Transverse colon (tissue), 4 donors: ENCODE measurements at regions not wholly inside any gene's neighbourhood (a gene's known extent, or its start where the extent isn't known, plus 50 kb on each side); places are given as distances from the start of the nearest gene placed in this dataset.

ENCODE experiments used
- DNase-seq: peaks from one replicate; pipeline ENCODE4 v3.0.0-alpha.2; 2019
- H3K27ac ChIP-seq, 4 donors: fragments of 200-600 bp; sonication (generic); 2 replicates each; pipeline ENCODE4 v1.5.1; 2016 to 2018; ENCODE audit warnings: inconsistent platforms in 4 of 4
- H3K27me3 ChIP-seq: fragments of 200-600 bp; sonication (generic); 2 replicates; pipeline ENCODE4 v1.5.1; 2017; ENCODE audit warnings: inconsistent platforms
- H3K36me3 ChIP-seq, 4 donors: fragments of 200-600 bp; sonication (generic); 2 replicates each; pipeline ENCODE4 v1.5.1; 2017 to 2019; ENCODE audit warnings: inconsistent platforms in 4 of 4
- H3K4me1 ChIP-seq, 4 donors: fragments of 200-600 bp; sonication (generic); 2 replicates each; pipeline ENCODE4 v1.5.1; 2017 to 2020; ENCODE audit warnings: inconsistent platforms in 4 of 4
- H3K4me3 ChIP-seq, 4 donors: fragments of 200-600 bp; sonication (generic); 1 replicate in 1 of 4; 2 replicates in 3 of 4; pipeline versions ENCODE4 v1.5.1 to v1.6.1; 2017 to 2019; ENCODE audit warnings: inconsistent platforms in 4 of 4
- H3K9me3 ChIP-seq, 2 donors: fragments of 200-600 bp; sonication (generic); 2 replicates each; pipeline ENCODE4 v1.5.1; 2017 to 2019; ENCODE audit warnings: inconsistent platforms in 2 of 2
- EP300 ChIP-seq: sonication (generic); formaldehyde crosslinking; IDR thresholded peaks from one replicate; pipeline ENCODE4 v1.6.1; 2017; ENCODE audit warnings: antibody characterized with exemption, low read depth
- POLR2A ChIP-seq: fragments of 450-650 bp; IDR thresholded peaks from one replicate; pipeline ENCODE4 v1.6.1; 2016; ENCODE audit warnings: antibody characterized with exemption, mild to moderate bottlenecking, moderate library complexity
- POLR2AphosphoS5 ChIP-seq, 3 donors: sonication (generic); formaldehyde crosslinking; IDR thresholded peaks; one replicate each; pipeline ENCODE4 v1.6.1; 2016; ENCODE audit warnings: antibody characterized with exemption in 3 of 3
- WGBS, 2 donors: methylation state at CpG; one replicate each; pipeline ENCODE4 v1.1.5; 2018; ENCODE audit warnings: low coverage in 1 of 2; 5-methylcytosine and 5-hydroxymethylcytosine counted together
- in situ Hi-C, 4 donors: fragments of 200-750 bp; cut with MboI; loops; one replicate each; pipeline versions ENCODE4 v1.15.0 to v1.15.1; 2017; ENCODE audit warnings: low sequenced_read_pairs in 3 of 4, low pct_ligation_motif_present in 1 of 4, low pct_unique_long_range_greater_than_20kb in 1 of 4
- intact Hi-C: fragments of 100-400 bp; cut with DNase I; formaldehyde crosslinking; loops from one replicate; pipeline ENCODE4 v1.15.1; 2023; ENCODE audit warnings: low total_unique reads
- TF ChIP-seq, protein P1 (sequence below), 5 experiments: fragments of 200-600 bp in 3 of 5; fragments of 450-650 bp in 2 of 5; sonication (generic) in 3 of 5; IDR thresholded peaks; 1 replicate in 2 of 5; 2 replicates in 3 of 5; pipeline ENCODE4 v1.5.1; 2016 to 2017; ENCODE audit warnings: antibody characterized with exemption in 5 of 5, inconsistent platforms in 3 of 5, mild to moderate bottlenecking in 2 of 5, moderate library complexity in 1 of 5

DNA sequence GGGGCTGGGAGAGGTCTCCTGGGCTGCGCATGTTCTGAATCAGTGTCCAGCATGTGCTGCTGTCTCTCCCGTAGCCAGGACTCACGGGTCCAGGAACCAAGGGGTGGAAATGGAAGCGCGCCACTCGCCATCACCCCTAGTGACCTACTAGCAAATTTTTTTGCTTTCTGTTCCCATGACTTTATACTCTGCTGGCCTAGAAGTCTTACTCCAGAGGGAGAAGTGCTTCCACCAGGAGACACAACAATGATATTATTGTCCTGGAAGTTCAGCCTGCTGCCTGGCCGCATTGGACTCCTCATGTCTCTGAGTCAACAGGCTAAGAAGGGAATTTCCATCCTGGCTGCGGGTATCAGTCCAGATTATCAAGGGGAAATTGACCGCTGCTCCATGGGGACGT, 729.7 kb downstream of the BRD1 start:
- Histone ChIP-seq H3K27ac (no peak overlapping the region), H3K4me3 (no peak overlapping the region), H3K36me3 (no peaks in the 10 kb centered on the region), H3K4me1 (no peaks in the 10 kb centered on the region), H3K9me3 (no peaks in the 10 kb centered on the region), H3K27me3 (no peaks in the 10 kb centered on the region)
- in situ Hi-C loops (no loop called here), intact Hi-C loops (no loop called here)
- TF ChIP-seq EP300 (no peak), POLR2AphosphoS5 (IDR thresholded peaks at IDR 0.05) (no peak), POLR2A (no peak)
- TF ChIP-seq, protein P1, sequence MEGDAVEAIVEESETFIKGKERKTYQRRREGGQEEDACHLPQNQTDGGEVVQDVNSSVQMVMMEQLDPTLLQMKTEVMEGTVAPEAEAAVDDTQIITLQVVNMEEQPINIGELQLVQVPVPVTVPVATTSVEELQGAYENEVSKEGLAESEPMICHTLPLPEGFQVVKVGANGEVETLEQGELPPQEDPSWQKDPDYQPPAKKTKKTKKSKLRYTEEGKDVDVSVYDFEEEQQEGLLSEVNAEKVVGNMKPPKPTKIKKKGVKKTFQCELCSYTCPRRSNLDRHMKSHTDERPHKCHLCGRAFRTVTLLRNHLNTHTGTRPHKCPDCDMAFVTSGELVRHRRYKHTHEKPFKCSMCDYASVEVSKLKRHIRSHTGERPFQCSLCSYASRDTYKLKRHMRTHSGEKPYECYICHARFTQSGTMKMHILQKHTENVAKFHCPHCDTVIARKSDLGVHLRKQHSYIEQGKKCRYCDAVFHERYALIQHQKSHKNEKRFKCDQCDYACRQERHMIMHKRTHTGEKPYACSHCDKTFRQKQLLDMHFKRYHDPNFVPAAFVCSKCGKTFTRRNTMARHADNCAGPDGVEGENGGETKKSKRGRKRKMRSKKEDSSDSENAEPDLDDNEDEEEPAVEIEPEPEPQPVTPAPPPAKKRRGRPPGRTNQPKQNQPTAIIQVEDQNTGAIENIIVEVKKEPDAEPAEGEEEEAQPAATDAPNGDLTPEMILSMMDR (IDR thresholded peaks at IDR 0.05): no peak
- DNase-seq: no peak
- 79% methylated on average over 10 of the region's 10 CpGs; no CpG with 5 or more reads in 1 of the 2 donors for WGBS, 2 donors

DNA sequence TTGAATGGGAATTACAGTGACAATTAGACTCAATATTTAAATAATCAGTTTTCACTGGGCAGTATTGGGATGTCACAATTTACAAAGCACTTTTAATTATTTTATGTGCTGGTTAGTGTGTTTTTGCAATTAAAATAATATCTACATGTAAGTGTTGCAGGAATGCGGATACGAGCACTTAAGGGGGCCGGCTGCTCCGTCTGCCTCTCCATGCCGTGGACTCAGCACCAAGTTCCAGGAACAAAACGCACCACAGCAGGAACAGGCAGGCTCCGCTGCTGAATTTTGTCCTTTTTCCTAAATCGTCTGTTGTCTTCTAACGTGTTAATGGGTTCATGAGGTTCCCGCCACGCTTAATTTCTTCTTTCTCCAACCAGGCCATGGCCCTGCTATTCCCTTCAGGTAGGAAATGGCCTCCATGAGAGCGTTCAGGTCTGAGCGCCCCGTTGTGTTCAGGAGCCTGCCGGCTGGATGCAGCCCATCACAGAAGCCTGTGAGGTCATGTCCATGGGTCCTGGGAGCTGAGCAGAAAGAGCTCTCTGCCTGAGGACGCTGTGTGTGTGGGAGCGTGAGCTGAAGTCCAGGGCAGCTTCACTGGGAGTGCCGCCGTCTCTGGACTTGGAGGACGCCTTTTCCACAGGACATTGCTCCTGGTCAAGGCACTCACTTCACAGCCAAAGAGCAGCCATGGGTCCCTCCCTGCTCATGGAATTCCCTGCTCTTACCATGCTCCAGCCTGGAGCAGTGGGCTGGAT, 730.3 kb downstream of the BRD1 start:
- intact Hi-C loops: no loop called here
- in situ Hi-C loops: no loop called here
- Histone ChIP-seq H3K9me3 (no peaks in the 10 kb centered on the region), H3K27me3 (no peaks in the 10 kb centered on the region), H3K36me3 (no peaks in the 10 kb centered on the region), H3K4me3 (no peak overlapping the region), H3K27ac (no peak overlapping the region), H3K4me1 (no peaks in the 10 kb centered on the region)
- TF ChIP-seq POLR2AphosphoS5 (IDR thresholded peaks at IDR 0.05): no peak
- no peak for TF ChIP-seq EP300
- DNase-seq: no peak
- 82 to 85% methylated on average over 2 to 20 of the region's 20 CpGs for WGBS, 2 donors

DNA sequence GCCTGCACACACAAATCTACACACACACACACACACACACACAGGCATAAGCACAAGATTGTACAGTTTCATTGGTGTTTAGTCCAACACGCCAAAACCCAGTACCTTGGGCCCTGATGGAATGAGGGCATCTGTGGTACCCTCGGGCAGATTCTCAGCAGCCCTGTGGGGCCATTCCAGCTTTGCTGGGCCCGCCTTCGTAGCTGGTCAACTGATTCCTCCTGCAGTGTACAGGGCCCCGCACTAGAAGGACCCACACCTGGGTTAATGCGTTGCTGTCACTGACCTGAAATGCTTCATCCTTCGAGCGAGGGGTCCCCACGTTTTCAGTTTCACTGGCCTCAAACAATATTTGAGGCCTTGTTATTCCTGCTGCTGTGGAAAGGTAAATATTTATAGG, 731.2 kb downstream of the BRD1 start:
- WGBS, 2 donors: 75 to 87% methylated on average over 4 to 9 of the region's 9 CpGs
- Histone ChIP-seq H3K27ac (no peak overlapping the region), H3K4me1 (no peaks in the 10 kb centered on the region), H3K4me3 (no peak overlapping the region), H3K36me3 (no peaks in the 10 kb centered on the region), H3K9me3 (no peaks in the 10 kb centered on the region), H3K27me3 (no peaks in the 10 kb centered on the region)
- in situ Hi-C loops: no loop called here
- TF ChIP-seq EP300: no peak
- no peak for TF ChIP-seq POLR2AphosphoS5 (IDR thresholded peaks at IDR 0.05)
- TF ChIP-seq POLR2A: no peak
- TF ChIP-seq, protein P1 (IDR thresholded peaks at IDR 0.05): no peak
- no peak for DNase-seq
- intact Hi-C loops: no loop called here

DNA sequence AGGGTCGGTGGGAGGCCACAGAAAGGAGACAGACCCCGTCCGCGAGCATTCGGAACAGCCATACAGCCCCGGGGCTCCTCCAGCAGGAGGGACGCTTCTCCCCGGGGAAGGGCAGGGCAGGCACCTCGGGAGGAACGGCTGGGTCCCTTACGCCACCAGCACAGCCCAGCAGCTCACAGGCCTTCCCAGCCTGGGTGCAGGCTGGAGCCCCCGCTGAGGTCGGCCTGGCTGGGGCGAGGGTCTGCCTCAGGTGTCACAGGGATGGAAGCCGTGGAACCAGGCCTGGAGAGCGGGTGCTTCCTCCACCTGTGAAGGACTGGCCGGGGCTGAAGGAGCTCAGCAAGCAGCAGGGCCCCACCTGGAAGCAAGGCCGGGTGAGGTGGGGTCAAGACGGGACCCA, 732.3 kb downstream of the BRD1 start:
- DNase-seq: no peak
- no peaks in the 10 kb centered on the region for H3K36me3 ChIP-seq
- no peak overlapping the region for H3K27ac ChIP-seq
- TF ChIP-seq POLR2AphosphoS5 (IDR thresholded peaks at IDR 0.05): no peak
- TF ChIP-seq EP300: no peak
- TF ChIP-seq, protein P1 (IDR thresholded peaks at IDR 0.05): no peak
- no peak for TF ChIP-seq POLR2A
- no peak overlapping the region for H3K4me3 ChIP-seq
- intact Hi-C loops (no loop called here), in situ Hi-C loops (no loop called here)
- H3K4me1 ChIP-seq: no peaks in the 10 kb centered on the region
- WGBS, 2 donors: 83% methylated on average over 19 of the region's 19 CpGs; no CpG with 5 or more reads in 1 of the 2 donors
- H3K27me3 ChIP-seq: no peaks in the 10 kb centered on the region
- H3K9me3 ChIP-seq: no peaks in the 10 kb centered on the region

DNA sequence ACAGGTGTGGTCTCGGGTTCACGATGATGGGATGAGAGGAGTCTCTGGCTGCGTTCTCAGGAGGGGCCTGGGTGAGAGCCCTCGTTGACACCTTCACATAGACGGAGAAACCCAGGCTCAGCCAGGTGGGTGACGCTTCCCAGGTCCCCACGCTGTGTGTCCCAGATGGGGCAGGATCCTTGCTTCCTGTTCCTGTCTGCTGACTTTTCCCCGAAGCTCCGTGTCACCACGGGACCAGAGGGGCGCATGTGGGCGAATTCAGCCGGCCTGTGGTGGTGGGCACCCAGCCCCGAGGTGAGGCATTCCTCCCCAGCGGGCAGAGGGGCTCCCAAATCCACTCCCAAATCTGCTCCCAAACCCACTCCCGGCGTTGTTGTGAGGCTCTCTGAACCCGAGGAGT, 732.8 kb downstream of the BRD1 start:
- intact Hi-C loops (no loop called here), in situ Hi-C loops (no loop called here)
- Histone ChIP-seq H3K4me1 (no peaks in the 10 kb centered on the region), H3K27me3 (no peaks in the 10 kb centered on the region), H3K4me3 (no peak overlapping the region), H3K36me3 (no peaks in the 10 kb centered on the region), H3K9me3 (no peaks in the 10 kb centered on the region), H3K27ac (no peak overlapping the region)
- WGBS, 2 donors: 85% methylated on average over 13 of the region's 18 CpGs; no CpG with 5 or more reads in 1 of the 2 donors
- DNase-seq: no peak
- TF ChIP-seq POLR2AphosphoS5 (IDR thresholded peaks at IDR 0.05) (no peak), POLR2A (no peak), EP300 (no peak)
- TF ChIP-seq, protein P1 (IDR thresholded peaks at IDR 0.05): no peak
